Keratinocyte (primary cell): ENCODE measurements at regions not wholly inside any gene's neighbourhood (a gene's known extent, or its start where the extent isn't known, plus 50 kb on each side); places are given as distances from the start of the nearest gene placed in this dataset.

Source experiments
- DNase-seq: peaks from one replicate; pipeline ENCODE4 v3.0.0-alpha.2; 2011; ENCODE audit warnings: low read depth, missing footprints, low spot score
- FAIRE-seq: peaks from 2 replicates; lab custom pipeline; 2011; peaks lifted over from hg19 to GRCh38; lab: Jason Lieb, UNC
- H2AFZ ChIP-seq: 2 replicates; pipeline ENCODE4 v1.6.0; 2012; ENCODE audit warnings: low read length, control low read depth, inconsistent platforms; ENCODE audit not compliant: control insufficient read depth
- H3K27ac ChIP-seq: 2 replicates; pipeline ENCODE4 v1.5.1; 2011; ENCODE audit warnings: low read length; ENCODE audit not compliant: control insufficient read depth, insufficient read depth
- H3K27me3 ChIP-seq: 3 replicates; pipeline ENCODE4 v1.6.0; 2011; ENCODE audit warnings: low read length; ENCODE audit not compliant: control insufficient read depth, insufficient read depth; ENCODE audit errors: extremely low read depth
- H3K36me3 ChIP-seq, 2 experiments: 2 replicates in 1 of 2; 3 replicates in 1 of 2; pipeline ENCODE4 v1.5.1; 2011; ENCODE audit warnings: low read length in 2 of 2, mild to moderate bottlenecking in 1 of 2; ENCODE audit not compliant: control insufficient read depth in 2 of 2, insufficient read depth in 2 of 2; ENCODE audit errors: extremely low read depth in 1 of 2
- H3K4me1 ChIP-seq: 3 replicates; pipeline ENCODE4 v1.5.1; 2011; ENCODE audit warnings: low read length; ENCODE audit not compliant: control insufficient read depth, insufficient read depth; ENCODE audit errors: extremely low read depth
- H3K4me2 ChIP-seq: 3 replicates; pipeline ENCODE4 v1.6.0; 2011; ENCODE audit warnings: low read depth, low read length; ENCODE audit not compliant: control insufficient read depth, insufficient read depth; ENCODE audit errors: extremely low read depth
- H3K4me3 ChIP-seq, 3 experiments: fragments of 200-600 bp in 1 of 3; sonication (generic) in 1 of 3; 2 replicates in 2 of 3; 3 replicates in 1 of 3; pipeline ENCODE4 v1.5.1; 2011 to 2016; ENCODE audit warnings: low read length in 3 of 3, mild to moderate bottlenecking in 3 of 3, control low read depth in 2 of 3, inconsistent platforms in 1 of 3, low read depth in 1 of 3, mixed read lengths in 1 of 3, mixed run types in 1 of 3, moderate library complexity in 1 of 3; ENCODE audit not compliant: control insufficient read depth in 2 of 3, insufficient read depth in 2 of 3; ENCODE audit errors: extremely low read depth in 1 of 3
- H3K79me2 ChIP-seq: 2 replicates; pipeline ENCODE4 v1.6.0; 2012; ENCODE audit warnings: low read length; ENCODE audit not compliant: control insufficient read depth, insufficient read depth
- H3K9ac ChIP-seq: 3 replicates; pipeline ENCODE4 v1.6.0; 2011; ENCODE audit warnings: low read length; ENCODE audit not compliant: control insufficient read depth, insufficient read depth; ENCODE audit errors: extremely low read depth
- H3K9me1 ChIP-seq: 3 replicates; pipeline ENCODE4 v1.6.0; 2011; ENCODE audit warnings: low read length; ENCODE audit not compliant: control insufficient read depth, insufficient read depth; ENCODE audit errors: extremely low read depth
- H3K9me3 ChIP-seq: 2 replicates; pipeline ENCODE4 v1.5.1; 2012; ENCODE audit warnings: low read depth, low read length; ENCODE audit not compliant: control insufficient read depth
- H4K20me1 ChIP-seq: 3 replicates; pipeline ENCODE4 v1.6.0; 2011; ENCODE audit warnings: low read length; ENCODE audit not compliant: control insufficient read depth, insufficient read depth; ENCODE audit errors: extremely low read depth
- EZH2 ChIP-seq: IDR thresholded peaks from one replicate; pipeline ENCODE4 v1.6.1; 2012; ENCODE audit warnings: inconsistent platforms, mild to moderate bottlenecking, low read length, moderate library complexity
- dilution Hi-C: fragments of 300-500 bp; cut with MboI; formaldehyde crosslinking; loops from one replicate; pipeline ENCODE4 v1.7.0; 2020; ENCODE audit warnings: low sequenced_read_pairs; ENCODE audit not compliant: extremely low pct_ligation_motif_present
- TF ChIP-seq, protein P1 (sequence below), 3 experiments: IDR thresholded peaks in 1 of 3; conservative IDR thresholded peaks in 1 of 3; optimal IDR thresholded peaks in 1 of 3; 2 replicates in 2 of 3; 3 replicates in 1 of 3; pipeline versions ENCODE3 to v1.5.1; 2011; ENCODE audit warnings: low read length in 3 of 3, mild to moderate bottlenecking in 3 of 3, moderate library complexity in 2 of 3, control low read depth in 1 of 3, inconsistent platforms in 1 of 3; ENCODE audit not compliant: insufficient read depth in 2 of 3; ENCODE audit errors: extremely low read depth in 1 of 3

DNA sequence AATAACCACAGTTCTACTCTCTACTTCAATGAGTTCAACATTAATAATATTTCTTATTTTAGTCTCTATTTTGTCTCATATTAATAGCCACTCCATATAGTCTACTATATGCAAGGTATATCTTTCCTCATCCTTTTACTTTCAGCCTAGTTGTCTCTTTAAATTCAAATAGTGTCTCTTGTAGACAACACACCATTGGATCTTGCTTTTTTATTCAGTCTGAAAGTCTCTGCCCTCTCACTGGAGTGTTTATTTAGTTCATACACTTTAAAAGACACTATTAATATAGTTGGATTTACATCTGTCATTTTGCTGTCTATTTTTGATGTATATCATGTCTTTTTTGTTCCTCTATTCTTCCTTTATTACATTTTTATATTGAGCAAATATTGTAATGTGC lies 103.5 kb downstream of the RFPL4B start:
- H2AFZ ChIP-seq: no peak overlapping the region
- dilution Hi-C loops: no loop called here

DNA sequence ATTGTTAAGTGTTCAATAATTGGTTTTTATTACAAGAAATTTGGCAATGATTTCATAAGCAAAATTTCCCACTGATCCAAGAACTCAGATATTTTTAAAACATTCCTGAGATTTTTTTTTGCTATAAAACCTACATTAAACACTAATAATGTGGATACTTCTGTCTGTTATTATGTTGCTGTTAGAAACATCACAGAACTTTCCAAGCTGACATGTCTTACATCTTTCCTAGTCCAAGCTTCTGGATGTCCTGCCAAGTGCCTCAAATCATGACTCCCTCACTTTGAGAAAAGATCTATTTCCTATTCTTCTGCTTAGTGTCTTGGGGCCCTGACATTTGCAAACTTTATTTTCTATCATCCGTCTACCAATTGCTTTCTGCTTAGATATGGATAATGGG lies 110.8 kb downstream of the RFPL4B start:
- TF ChIP-seq, protein P1, sequence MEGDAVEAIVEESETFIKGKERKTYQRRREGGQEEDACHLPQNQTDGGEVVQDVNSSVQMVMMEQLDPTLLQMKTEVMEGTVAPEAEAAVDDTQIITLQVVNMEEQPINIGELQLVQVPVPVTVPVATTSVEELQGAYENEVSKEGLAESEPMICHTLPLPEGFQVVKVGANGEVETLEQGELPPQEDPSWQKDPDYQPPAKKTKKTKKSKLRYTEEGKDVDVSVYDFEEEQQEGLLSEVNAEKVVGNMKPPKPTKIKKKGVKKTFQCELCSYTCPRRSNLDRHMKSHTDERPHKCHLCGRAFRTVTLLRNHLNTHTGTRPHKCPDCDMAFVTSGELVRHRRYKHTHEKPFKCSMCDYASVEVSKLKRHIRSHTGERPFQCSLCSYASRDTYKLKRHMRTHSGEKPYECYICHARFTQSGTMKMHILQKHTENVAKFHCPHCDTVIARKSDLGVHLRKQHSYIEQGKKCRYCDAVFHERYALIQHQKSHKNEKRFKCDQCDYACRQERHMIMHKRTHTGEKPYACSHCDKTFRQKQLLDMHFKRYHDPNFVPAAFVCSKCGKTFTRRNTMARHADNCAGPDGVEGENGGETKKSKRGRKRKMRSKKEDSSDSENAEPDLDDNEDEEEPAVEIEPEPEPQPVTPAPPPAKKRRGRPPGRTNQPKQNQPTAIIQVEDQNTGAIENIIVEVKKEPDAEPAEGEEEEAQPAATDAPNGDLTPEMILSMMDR (optimal IDR thresholded peaks at IDR 0.05 in 1 of 3, IDR thresholded peaks at IDR 0.05 in 1 of 3, conservative IDR thresholded peaks at IDR 0.05 in 1 of 3; ENCODE audit: extremely low read depth in 1 of 3, insufficient read depth in 2 of 3, low read length in 3 of 3): no peak
- Histone ChIP-seq H3K79me2 (no peaks in the 10 kb centered on the region), H3K27me3 (no peaks in the 10 kb centered on the region), H2AFZ (no peak overlapping the region), H3K9ac (no peak overlapping the region), H3K36me3 (no peaks in the 10 kb centered on the region), H3K4me1 (no peaks in the 10 kb centered on the region), H3K4me2 (no peak overlapping the region), H4K20me1 (no peaks in the 10 kb centered on the region), H3K9me3 (no peaks in the 10 kb centered on the region), H3K9me1 (no peaks in the 10 kb centered on the region), H3K27ac (no peak overlapping the region), H3K4me3 (no peak overlapping the region)
- FAIRE-seq (no peak), DNase-seq (no peak)
- dilution Hi-C loops: no loop called here

More for the DNA sequence above, 103.5 kb downstream of the RFPL4B start:
- Histone ChIP-seq H3K9me3 (no peaks in the 10 kb centered on the region), H3K9ac (no peak overlapping the region), H3K27ac (no peak overlapping the region), H3K9me1 (no peaks in the 10 kb centered on the region), H3K4me2 (no peak overlapping the region), H3K79me2 (no peaks in the 10 kb centered on the region), H3K4me3 (no peak overlapping the region), H3K4me1 (no peaks in the 10 kb centered on the region), H3K36me3 (no peaks in the 10 kb centered on the region), H4K20me1 (no peaks in the 10 kb centered on the region), H3K27me3 (no peaks in the 10 kb centered on the region)
- DNase-seq (no peak), FAIRE-seq (no peak)
- no peak for TF ChIP-seq EZH2
- TF ChIP-seq, protein P1 (optimal IDR thresholded peaks at IDR 0.05 in 1 of 3, IDR thresholded peaks at IDR 0.05 in 1 of 3, conservative IDR thresholded peaks at IDR 0.05 in 1 of 3; ENCODE audit: extremely low read depth in 1 of 3, insufficient read depth in 2 of 3, low read length in 3 of 3): no peak
